Sigmoid colon (tissue), 6 donors: ENCODE measurements at regions not wholly inside any gene's neighbourhood (a gene's known extent, or its start where the extent isn't known, plus 50 kb on each side); places are given as distances from the start of the nearest gene placed in this dataset.

ENCODE experiments used
- DNase-seq: peaks from one replicate; pipeline ENCODE4 v3.0.0-alpha.2; 2019
- H3K27ac ChIP-seq, 4 donors: fragments of 200-600 bp; sonication (generic); one replicate each; pipeline ENCODE4 v1.5.1; 2016 to 2019; ENCODE audit warnings: mild to moderate bottlenecking in 1 of 4
- H3K27me3 ChIP-seq, 3 donors: fragments of 200-600 bp; sonication (generic); one replicate each; pipeline ENCODE4 v1.5.1; 2019; ENCODE audit warnings: mild to moderate bottlenecking in 1 of 3
- H3K36me3 ChIP-seq, 4 donors: fragments of 200-600 bp; sonication (generic); one replicate each; pipeline ENCODE4 v1.5.1; 2016 to 2019
- H3K4me1 ChIP-seq, 4 donors: fragments of 200-600 bp; sonication (generic); one replicate each; pipeline ENCODE4 v1.5.1; 2017 to 2019
- H3K4me3 ChIP-seq, 4 donors: fragments of 200-600 bp; sonication (generic); one replicate each; pipeline ENCODE4 v1.5.1; 2017 to 2019; ENCODE audit warnings: mild to moderate bottlenecking in 2 of 4, moderate library complexity in 1 of 4
- H3K9me3 ChIP-seq, 4 donors: fragments of 200-600 bp in 3 of 4; sonication (generic) in 3 of 4; one replicate each; pipeline versions ENCODE4 v1.5.1 to v1.6.1; 2013 to 2019
- EP300 ChIP-seq, 4 donors: sonication (generic); formaldehyde crosslinking; IDR thresholded peaks; one replicate each; pipeline ENCODE4 v1.6.1; 2017; ENCODE audit warnings: antibody characterized with exemption in 4 of 4
- POLR2A ChIP-seq, 2 donors: fragments of 450-650 bp; IDR thresholded peaks; one replicate each; pipeline ENCODE4 v1.6.1; 2016; ENCODE audit warnings: antibody characterized with exemption in 2 of 2, mild to moderate bottlenecking in 2 of 2, moderate library complexity in 2 of 2
- POLR2AphosphoS5 ChIP-seq, 4 donors: sonication (generic); formaldehyde crosslinking; IDR thresholded peaks; one replicate each; pipeline ENCODE4 v1.6.1; 2017; ENCODE audit warnings: antibody characterized with exemption in 4 of 4
- WGBS, 2 donors: extraction: QIAGEN DNeasy Blood & Tissue Kit; methylation state at CpG; one replicate each; pipeline ENCODE4 v1.1.7; 2013; 5-methylcytosine and 5-hydroxymethylcytosine counted together
- intact Hi-C: fragments of 100-400 bp; cut with DNase I; formaldehyde crosslinking; loops from one replicate; pipeline ENCODE4 v1.15.1; 2023
- TF ChIP-seq, protein P1 (sequence below), 4 experiments: fragments of 450-650 bp in 3 of 4; fragments of 200-600 bp in 1 of 4; IDR thresholded peaks; one replicate each; pipeline ENCODE4 v1.5.1; 2016 to 2019; ENCODE audit warnings: antibody characterized with exemption in 4 of 4, mild to moderate bottlenecking in 3 of 4, moderate library complexity in 2 of 4
- donor health status: healthy with polysubstance abuse.
- donor health status: healthy.

DNA sequence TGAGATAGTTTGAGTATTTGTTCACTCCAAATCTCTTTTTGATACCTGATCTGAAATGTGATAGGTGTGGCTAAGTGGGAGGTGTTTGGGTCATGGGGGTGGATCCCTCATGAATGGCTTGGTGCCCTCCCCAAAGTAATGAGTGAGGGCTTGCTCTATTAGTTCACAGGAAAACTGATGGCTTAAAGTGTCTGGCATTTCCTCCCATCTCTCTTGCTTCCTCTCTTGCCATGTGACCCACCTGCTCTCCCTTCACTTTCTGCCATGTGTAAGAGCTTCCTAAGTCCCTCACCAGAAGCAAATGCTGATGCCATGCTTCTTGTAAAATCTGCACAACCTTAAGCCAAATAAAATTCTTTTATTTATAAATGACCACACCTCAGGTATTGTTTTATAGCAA lies 61.1 kb downstream of the MAD2L1 start:
- TF ChIP-seq POLR2AphosphoS5 (IDR thresholded peaks at IDR 0.05) (no peak), POLR2A (IDR thresholded peaks at IDR 0.05) (no peak), EP300 (IDR thresholded peaks at IDR 0.05) (no peak)
- TF ChIP-seq, protein P1, sequence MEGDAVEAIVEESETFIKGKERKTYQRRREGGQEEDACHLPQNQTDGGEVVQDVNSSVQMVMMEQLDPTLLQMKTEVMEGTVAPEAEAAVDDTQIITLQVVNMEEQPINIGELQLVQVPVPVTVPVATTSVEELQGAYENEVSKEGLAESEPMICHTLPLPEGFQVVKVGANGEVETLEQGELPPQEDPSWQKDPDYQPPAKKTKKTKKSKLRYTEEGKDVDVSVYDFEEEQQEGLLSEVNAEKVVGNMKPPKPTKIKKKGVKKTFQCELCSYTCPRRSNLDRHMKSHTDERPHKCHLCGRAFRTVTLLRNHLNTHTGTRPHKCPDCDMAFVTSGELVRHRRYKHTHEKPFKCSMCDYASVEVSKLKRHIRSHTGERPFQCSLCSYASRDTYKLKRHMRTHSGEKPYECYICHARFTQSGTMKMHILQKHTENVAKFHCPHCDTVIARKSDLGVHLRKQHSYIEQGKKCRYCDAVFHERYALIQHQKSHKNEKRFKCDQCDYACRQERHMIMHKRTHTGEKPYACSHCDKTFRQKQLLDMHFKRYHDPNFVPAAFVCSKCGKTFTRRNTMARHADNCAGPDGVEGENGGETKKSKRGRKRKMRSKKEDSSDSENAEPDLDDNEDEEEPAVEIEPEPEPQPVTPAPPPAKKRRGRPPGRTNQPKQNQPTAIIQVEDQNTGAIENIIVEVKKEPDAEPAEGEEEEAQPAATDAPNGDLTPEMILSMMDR (IDR thresholded peaks at IDR 0.05): no peak
- Histone ChIP-seq H3K4me3 (no peak overlapping the region), H3K36me3 (no peaks in the 10 kb centered on the region), H3K27me3 (no peaks in the 10 kb centered on the region), H3K4me1 (peaks cover 0 to 17% (median 13%) of the 10 kb centered on the region in 4 donors), H3K27ac (no peak overlapping the region), H3K9me3 (no peaks in the 10 kb centered on the region)
- intact Hi-C loops: no loop called here
- DNase-seq: no peak

DNA sequence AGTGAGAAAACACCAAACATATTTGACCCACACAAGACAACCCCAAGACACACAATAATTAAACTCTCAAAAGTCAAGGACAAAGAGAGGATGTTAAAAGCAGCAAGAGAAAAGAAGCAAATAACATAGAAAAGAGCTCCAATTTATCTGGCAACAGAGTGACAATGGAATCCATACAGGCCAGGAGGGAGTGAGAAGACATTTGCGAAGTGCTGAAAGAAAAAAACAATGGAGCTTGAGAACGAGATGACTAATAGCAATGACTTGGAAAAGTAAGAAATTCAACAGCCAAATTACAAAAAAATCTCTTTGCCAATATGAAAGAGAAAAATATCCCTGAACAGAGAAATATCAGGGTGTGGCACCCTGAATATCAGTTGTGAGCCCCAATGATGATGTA lies 61.6 kb downstream of the MAD2L1 start:
- TF ChIP-seq, protein P1 (IDR thresholded peaks at IDR 0.05): no peak
- TF ChIP-seq POLR2A (IDR thresholded peaks at IDR 0.05): no peak
- no peak for TF ChIP-seq EP300 (IDR thresholded peaks at IDR 0.05)
- TF ChIP-seq POLR2AphosphoS5 (IDR thresholded peaks at IDR 0.05): no peak
- Histone ChIP-seq H3K4me1 (peaks cover 0 to 17% (median 13%) of the 10 kb centered on the region in 4 donors), H3K27me3 (no peaks in the 10 kb centered on the region), H3K36me3 (no peaks in the 10 kb centered on the region), H3K27ac (no peak overlapping the region), H3K9me3 (no peaks in the 10 kb centered on the region), H3K4me3 (no peak overlapping the region)
- 85 to 92% methylated on average over 2 of the region's 2 CpGs for WGBS, 2 donors
- intact Hi-C loops: no loop called here
- DNase-seq: no peak

DNA sequence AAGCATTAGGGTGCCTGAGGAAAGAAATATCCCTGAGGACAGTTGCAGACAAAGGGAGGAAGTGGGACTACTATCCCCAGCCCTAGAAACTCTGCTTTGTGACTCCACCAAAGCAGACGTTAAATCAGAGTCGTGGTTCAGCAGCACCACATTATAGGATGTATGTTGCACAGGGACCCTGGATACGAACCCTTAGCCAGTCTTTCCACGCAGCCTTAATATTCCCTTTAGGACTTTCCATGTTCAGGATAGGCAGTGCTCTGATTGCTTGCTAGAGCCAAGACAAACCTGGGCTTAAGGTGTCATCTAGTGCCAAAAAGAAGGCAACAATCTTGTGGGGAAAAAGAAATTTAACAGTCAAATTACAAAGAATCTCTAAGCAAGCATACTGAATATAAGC lies 62.6 kb downstream of the MAD2L1 start:
- intact Hi-C loops: no loop called here
- H3K27ac ChIP-seq: no peak overlapping the region
- H3K9me3 ChIP-seq: no peaks in the 10 kb centered on the region
- no peak for DNase-seq
- WGBS, 2 donors: 77 to 84% methylated on average over 4 of the region's 4 CpGs
- H3K4me1 ChIP-seq: peaks cover 0 to 17% (median 13%) of the 10 kb centered on the region in 4 donors
- no peak overlapping the region for H3K4me3 ChIP-seq
- H3K27me3 ChIP-seq: no peaks in the 10 kb centered on the region
- H3K36me3 ChIP-seq: no peaks in the 10 kb centered on the region
- TF ChIP-seq POLR2AphosphoS5 (IDR thresholded peaks at IDR 0.05) (no peak), POLR2A (IDR thresholded peaks at IDR 0.05) (no peak), EP300 (IDR thresholded peaks at IDR 0.05) (no peak)
- TF ChIP-seq, protein P1 (IDR thresholded peaks at IDR 0.05): no peak

DNA sequence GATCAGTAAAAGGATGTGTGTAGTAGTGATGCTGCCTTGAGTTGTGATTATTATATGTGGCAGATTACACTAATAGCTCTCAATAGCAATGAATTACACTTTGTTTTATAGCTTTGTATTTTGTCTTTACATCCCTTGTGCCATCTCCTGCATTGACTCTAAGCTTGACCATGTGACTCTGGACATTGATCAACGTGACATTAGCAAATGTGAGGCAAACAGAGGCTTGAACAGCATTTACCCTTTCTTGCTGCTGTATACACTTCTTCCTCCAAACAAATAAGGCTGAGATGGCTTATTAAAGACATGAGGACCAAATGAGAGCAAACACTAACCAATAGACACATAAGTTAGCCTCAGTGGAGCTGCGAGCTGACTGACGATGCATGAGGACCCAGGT lies 63.5 kb downstream of the MAD2L1 start:
- no peak for DNase-seq
- WGBS, 2 donors: 94 to 98% methylated on average over 3 of the region's 3 CpGs
- no peaks in the 10 kb centered on the region for H3K27me3 ChIP-seq
- no peak overlapping the region for H3K4me3 ChIP-seq
- no peaks in the 10 kb centered on the region for H3K9me3 ChIP-seq
- TF ChIP-seq EP300 (IDR thresholded peaks at IDR 0.05) (no peak), POLR2AphosphoS5 (IDR thresholded peaks at IDR 0.05) (no peak), POLR2A (IDR thresholded peaks at IDR 0.05) (no peak)
- TF ChIP-seq, protein P1 (IDR thresholded peaks at IDR 0.05): no peak
- no peaks in the 10 kb centered on the region for H3K36me3 ChIP-seq
- intact Hi-C loops: no loop called here
- H3K27ac ChIP-seq: no peak overlapping the region
- H3K4me1 ChIP-seq: peaks cover 0 to 16% (median 13%) of the 10 kb centered on the region in 4 donors

DNA sequence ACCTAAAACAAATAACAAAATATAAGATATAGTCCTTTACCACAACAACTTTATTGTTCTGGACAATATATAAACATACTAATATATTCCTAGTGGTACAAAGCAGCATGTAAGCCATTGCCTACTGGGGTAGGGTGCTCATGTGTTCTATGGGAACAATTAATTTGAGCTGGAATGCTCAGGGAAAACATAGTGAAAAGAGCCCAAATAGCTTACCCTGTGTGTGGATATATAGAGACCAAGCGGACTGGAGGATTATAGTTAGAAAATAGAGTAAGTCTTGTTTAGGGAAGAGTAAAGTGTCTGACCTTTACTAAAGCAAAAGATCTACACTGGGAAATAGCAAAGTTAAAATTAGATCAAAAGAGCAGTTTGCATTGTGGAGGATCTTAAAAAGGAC lies 64.8 kb downstream of the MAD2L1 start:
- H3K27ac ChIP-seq: no peak overlapping the region
- intact Hi-C loops: no loop called here
- no peak for DNase-seq
- TF ChIP-seq POLR2A (IDR thresholded peaks at IDR 0.05): no peak
- TF ChIP-seq, protein P1 (IDR thresholded peaks at IDR 0.05): no peak
- no peak for TF ChIP-seq EP300 (IDR thresholded peaks at IDR 0.05)
- no peak for TF ChIP-seq POLR2AphosphoS5 (IDR thresholded peaks at IDR 0.05)
- H3K36me3 ChIP-seq: no peaks in the 10 kb centered on the region
- peaks cover 0 to 4% (median 2%) of the 10 kb centered on the region in 4 donors for H3K4me1 ChIP-seq
- H3K9me3 ChIP-seq: no peaks in the 10 kb centered on the region
- H3K4me3 ChIP-seq: no peak overlapping the region
- H3K27me3 ChIP-seq: no peaks in the 10 kb centered on the region
- 90 to 99% methylated on average over 1 of the region's 1 CpG for WGBS, 2 donors
